ENCODE measurements at regions not wholly inside any gene's neighbourhood (a gene's known extent, or its start where the extent isn't known, plus 50 kb on each side); places are given as distances from the start of the nearest gene placed in this dataset.

- TF ChIP-seq EZH2phosphoT487 (IDR thresholded peaks at IDR 0.05; ENCODE audit: low read depth), result no peak
- TF ChIP-seq CTCF (IDR thresholded peaks at IDR 0.05; ENCODE audit: low read depth, low read length), result no peak
These were observed 1098.2 kb upstream of the USP15 start for GRCh38 chr12:61161961-61162360.

Measured in OCI-LY3 (cell line).